ENCODE measurements at regions not wholly inside any gene's neighbourhood (a gene's known extent, or its start where the extent isn't known, plus 50 kb on each side); places are given as distances from the start of the nearest gene placed in this dataset.

- H3K27me3 Mint-ChIP-seq = no peaks in the 10 kb centered on the region
- H3K9me3 Mint-ChIP-seq (ENCODE audit: insufficient read depth) = peaks cover 8% of the 10 kb centered on the region
- no peaks in the 10 kb centered on the region for H3K79me2 ChIP-seq (ENCODE audit: control insufficient read depth, insufficient read depth, low read length)
- CTCF ChIA-PET = no interaction called here
- no peaks in the 10 kb centered on the region for H3K4me1 ChIP-seq (ENCODE audit: control insufficient read depth in 2 of 2, insufficient read depth in 2 of 2, low read length in 2 of 2)
- no peak overlapping the region for H3K4me2 ChIP-seq (replicated peaks; ENCODE audit: low read depth, low read length, poor library complexity, severe bottlenecking)
- no peak overlapping the region for H3K4me3 ChIP-seq (ENCODE audit: control extremely low read depth in 1 of 5, extremely low read depth in 1 of 5, insufficient read depth in 1 of 5, low read depth in 2 of 5, low read length in 4 of 5)
- WGBS (ENCODE audit: insufficient coverage) = 93% methylated on average over 2 of the region's 3 CpGs
- no peaks in the 10 kb centered on the region for H3K4me1 Mint-ChIP-seq
- no peak overlapping the region for H2AFZ ChIP-seq (ENCODE audit: insufficient read depth, low read depth, low read length, poor library complexity, severe bottlenecking)
- DNase-seq (no peak), ATAC-seq (ENCODE audit: low read depth) (no peak)
- intact Hi-C loops (cut with micrococcal nuclease) = no loop called here
- TF ChIP-seq CTCF (IDR thresholded peaks at IDR 0.05) (no peak), EZH2 (IDR thresholded peaks at IDR 0.05; ENCODE audit: borderline replicate concordance, insufficient read depth, low read depth, low read length, poor library complexity, severe bottlenecking) (no peak)
- POLR2A ChIA-PET = no interaction called here
- no peak overlapping the region for H3K4me3 Mint-ChIP-seq
- H4K20me1 ChIP-seq (ENCODE audit: control insufficient read depth, insufficient read depth, low read length, poor library complexity, severe bottlenecking) = no peaks in the 10 kb centered on the region
- H3K9me3 ChIP-seq (ENCODE audit: control extremely low read depth in 1 of 3, control insufficient read depth in 2 of 3, insufficient read depth in 1 of 3, low read length in 2 of 3) = peaks cover 0 to 2% (median 1%) of the 10 kb centered on the region in 3 donors
- H3K9ac ChIP-seq (ENCODE audit: low read length) = no peak overlapping the region
- H3K27ac Mint-ChIP-seq = no peak overlapping the region
- no peak overlapping the region for H3K27ac ChIP-seq (ENCODE audit: low read length in 2 of 2)
- H3K36me3 ChIP-seq (replicated peaks in 1 of 2; ENCODE audit: control extremely low read depth in 1 of 2, control insufficient read depth in 1 of 2, extremely low read depth in 1 of 2, insufficient read depth in 2 of 2, low read length in 1 of 2) = no peaks in the 10 kb centered on the region
- no peaks in the 10 kb centered on the region for H3K27me3 ChIP-seq (replicated peaks in 1 of 4; ENCODE audit: control extremely low read depth in 1 of 4, control insufficient read depth in 3 of 4, insufficient read depth in 4 of 4, low read length in 3 of 4)
Observed at GRCh38 chr14:26896447-26896846, 298.6 kb upstream of the NOVA1 start.

GRCh38 chr14:26897196-26897595 is 299.4 kb upstream of the NOVA1 start:
- intact Hi-C loops (cut with micrococcal nuclease) = no loop called here
- H3K27ac ChIP-seq (ENCODE audit: low read length in 2 of 2) = no peak overlapping the region
- Mint-ChIP-seq H3K9me3 (ENCODE audit: insufficient read depth) (peaks cover 8% of the 10 kb centered on the region), H3K4me3 (no peak overlapping the region), H3K27ac (no peak overlapping the region), H3K27me3 (no peaks in the 10 kb centered on the region), H3K4me1 (no peaks in the 10 kb centered on the region)
- ATAC-seq (ENCODE audit: low read depth) (no peak), DNase-seq (no peak)
- H3K4me2 ChIP-seq (replicated peaks; ENCODE audit: low read depth, low read length, poor library complexity, severe bottlenecking) = no peak overlapping the region
- no peaks in the 10 kb centered on the region for H4K20me1 ChIP-seq (ENCODE audit: control insufficient read depth, insufficient read depth, low read length, poor library complexity, severe bottlenecking)
- ChIA-PET POLR2A (no interaction called here), CTCF (no interaction called here)
- no peaks in the 10 kb centered on the region for H3K79me2 ChIP-seq (ENCODE audit: control insufficient read depth, insufficient read depth, low read length)
- TF ChIP-seq EZH2 (IDR thresholded peaks at IDR 0.05; ENCODE audit: borderline replicate concordance, insufficient read depth, low read depth, low read length, poor library complexity, severe bottlenecking) = no peak
- no peak for TF ChIP-seq CTCF (IDR thresholded peaks at IDR 0.05)
- H3K9me3 ChIP-seq (ENCODE audit: control extremely low read depth in 1 of 3, control insufficient read depth in 2 of 3, insufficient read depth in 1 of 3, low read length in 2 of 3) = peaks cover 0 to 2% (median 1%) of the 10 kb centered on the region in 3 donors
- H3K4me1 ChIP-seq (ENCODE audit: control insufficient read depth in 2 of 2, insufficient read depth in 2 of 2, low read length in 2 of 2) = no peaks in the 10 kb centered on the region
- no peak overlapping the region for H3K9ac ChIP-seq (ENCODE audit: low read length)
- no peaks in the 10 kb centered on the region for H3K27me3 ChIP-seq (replicated peaks in 1 of 4; ENCODE audit: control extremely low read depth in 1 of 4, control insufficient read depth in 3 of 4, insufficient read depth in 4 of 4, low read length in 3 of 4)
- no peak overlapping the region for H3K4me3 ChIP-seq (ENCODE audit: control extremely low read depth in 1 of 5, extremely low read depth in 1 of 5, insufficient read depth in 1 of 5, low read depth in 2 of 5, low read length in 4 of 5)
- no peak overlapping the region for H2AFZ ChIP-seq (ENCODE audit: insufficient read depth, low read depth, low read length, poor library complexity, severe bottlenecking)
- no peaks in the 10 kb centered on the region for H3K36me3 ChIP-seq (replicated peaks in 1 of 2; ENCODE audit: control extremely low read depth in 1 of 2, control insufficient read depth in 1 of 2, extremely low read depth in 1 of 2, insufficient read depth in 2 of 2, low read length in 1 of 2)
